Neural cell (in vitro differentiated cells): ENCODE measurements at regions not wholly inside any gene's neighbourhood (a gene's known extent, or its start where the extent isn't known, plus 50 kb on each side); places are given as distances from the start of the nearest gene placed in this dataset.

ENCODE experiments used
- H2AFZ ChIP-seq: fragments of 200-600, 300-800 bp; sonication (generic), shearing (Covaris generic); 2 replicates; pipeline ENCODE4 v1.6.0; 2014; ENCODE audit warnings: low read depth, mild to moderate bottlenecking, antibody characterized with exemption, low read length, moderate library complexity
- H3F3A ChIP-seq: fragments of 200-600 bp; shearing (Covaris generic); 2 replicates; pipeline ENCODE4 v1.6.1; 2016; ENCODE audit warnings: mild to moderate bottlenecking, moderate library complexity, mixed read lengths, antibody characterized with exemption, low read length; ENCODE audit not compliant: insufficient read depth, poor library complexity, severe bottlenecking
- H3K27ac ChIP-seq: fragments of 200-600, 300-800 bp; sonication (generic), shearing (Covaris generic); 2 replicates; pipeline ENCODE4 v1.5.1; 2014; ENCODE audit warnings: mild to moderate bottlenecking, low read length, moderate library complexity
- H3K27me3 ChIP-seq: fragments of 300-800, 200-600 bp; sonication (generic), shearing (Covaris generic); 2 replicates; pipeline ENCODE4 v1.6.0; 2014; ENCODE audit warnings: mild to moderate bottlenecking, low read depth, low read length, moderate library complexity; ENCODE audit not compliant: insufficient read depth
- H3K36me3 ChIP-seq: fragments of 300-800, 200-600 bp; sonication (generic), shearing (Covaris generic); 2 replicates; pipeline ENCODE4 v1.5.1; 2014; ENCODE audit warnings: mild to moderate bottlenecking, antibody characterized with exemption, low read length, moderate library complexity; ENCODE audit not compliant: insufficient read depth
- H3K4me2 ChIP-seq: fragments of 300-800, 200-600 bp; sonication (generic), shearing (Covaris generic); 2 replicates; pipeline ENCODE4 v1.6.0; 2014; ENCODE audit warnings: mild to moderate bottlenecking, low read length
- H3K4me3 ChIP-seq: fragments of 300-800, 200-600 bp; sonication (generic), shearing (Covaris generic); 2 replicates; pipeline ENCODE4 v1.5.1; 2014; ENCODE audit warnings: mild to moderate bottlenecking, low read length, moderate library complexity
- H3K79me2 ChIP-seq: fragments of 200-600 bp; shearing (Covaris generic); replicated peaks from 2 replicates; pipeline ENCODE4 v1.6.0; 2014; ENCODE audit warnings: mild to moderate bottlenecking, low read length, moderate library complexity; ENCODE audit not compliant: insufficient read depth
- H3K9ac ChIP-seq: fragments of 300-800, 200-600 bp; sonication (generic), shearing (Covaris generic); 2 replicates; pipeline ENCODE4 v1.6.1; 2016; ENCODE audit warnings: mild to moderate bottlenecking, low read length, mixed read lengths
- H3K9me2 ChIP-seq: fragments of 200-600 bp; shearing (Covaris generic); 2 replicates; pipeline ENCODE4 v1.6.1; 2016; ENCODE audit warnings: mild to moderate bottlenecking, low read length, mixed read lengths; ENCODE audit not compliant: insufficient read depth
- H3K9me3 ChIP-seq: fragments of 200-600, 300-800 bp; sonication (generic), shearing (Covaris generic); 2 replicates; pipeline ENCODE4 v1.6.1; 2016; ENCODE audit warnings: mild to moderate bottlenecking, mixed run types, low read length, moderate library complexity, mixed read lengths
- H4K20me1 ChIP-seq: fragments of 200-600 bp; shearing (Covaris generic); 2 replicates; pipeline ENCODE4 v1.6.1; 2016; ENCODE audit warnings: mild to moderate bottlenecking, mixed run types; ENCODE audit not compliant: insufficient read depth
- CTCF ChIP-seq: fragments of 450-650 bp; IDR thresholded peaks from 2 replicates; pipeline ENCODE4 v1.5.1; 2014; ENCODE audit warnings: antibody characterized with exemption, mild to moderate bottlenecking, moderate library complexity; ENCODE audit not compliant: poor library complexity, severe bottlenecking
- EP300 ChIP-seq: fragments of 450-650 bp; conservative IDR thresholded peaks from 2 replicates; pipeline ENCODE4 v1.6.1; 2014; ENCODE audit warnings: antibody characterized with exemption, mild to moderate bottlenecking, moderate library complexity; ENCODE audit not compliant: poor library complexity, severe bottlenecking
- EZH2 ChIP-seq: fragments of 200-600, 300-800 bp; shearing (Covaris generic), sonication (generic); IDR thresholded peaks from 2 replicates; pipeline ENCODE4 v1.6.1; 2014; ENCODE audit warnings: antibody characterized with exemption, low read length, borderline replicate concordance, mild to moderate bottlenecking; ENCODE audit not compliant: insufficient read depth, poor library complexity, severe bottlenecking
- MXI1 ChIP-seq: fragments of 450-650 bp; conservative IDR thresholded peaks from 2 replicates; pipeline ENCODE4 v1.6.1; 2014; ENCODE audit warnings: antibody characterized with exemption, mild to moderate bottlenecking; ENCODE audit not compliant: poor library complexity, severe bottlenecking
- POLR2AphosphoS5 ChIP-seq: IDR thresholded peaks from 2 replicates; pipeline ENCODE4 v1.6.1; 2012
- RAD21 ChIP-seq: fragments of 450-650 bp; conservative IDR thresholded peaks from 2 replicates; pipeline ENCODE4 v1.6.1; 2014; ENCODE audit warnings: antibody characterized with exemption, mild to moderate bottlenecking, moderate library complexity
- SMC3 ChIP-seq: fragments of 450-650 bp; conservative IDR thresholded peaks from 2 replicates; pipeline ENCODE4 v1.6.1; 2014; ENCODE audit warnings: antibody characterized with exemption, mild to moderate bottlenecking, moderate library complexity; ENCODE audit not compliant: poor library complexity
- TAF1 ChIP-seq: IDR thresholded peaks from 2 replicates; pipeline ENCODE4 v1.6.1; 2012; ENCODE audit warnings: low read depth
- TF ChIP-seq, protein P1 (sequence below): IDR thresholded peaks from 2 replicates; pipeline ENCODE4 v1.6.1; 2012; ENCODE audit warnings: borderline replicate concordance

DNA sequence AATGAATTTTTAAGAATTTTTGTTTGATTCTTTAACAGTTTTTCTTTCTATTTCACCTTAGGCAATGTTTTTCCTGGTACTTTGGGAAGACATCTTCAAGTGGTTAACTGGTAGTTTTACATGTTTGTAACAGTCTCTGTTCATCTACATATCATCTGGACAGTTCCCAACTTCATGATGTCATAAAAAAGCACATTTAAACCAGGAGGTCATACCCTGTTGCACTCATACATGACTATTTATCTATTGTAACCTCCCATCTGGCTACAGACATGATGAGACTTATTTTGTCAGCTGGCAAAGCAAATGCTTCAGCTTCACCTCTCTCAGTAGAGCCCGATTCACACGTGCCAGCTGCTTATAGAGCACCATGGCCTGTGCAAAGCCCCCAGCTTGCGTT is 99.8 kb upstream of the YPEL5 start:
- TF ChIP-seq TAF1 (no peak), RAD21 (no peak), POLR2AphosphoS5 (no peak), MXI1 (no peak), SMC3 (no peak), EZH2 (no peak)
- TF ChIP-seq, protein P1, sequence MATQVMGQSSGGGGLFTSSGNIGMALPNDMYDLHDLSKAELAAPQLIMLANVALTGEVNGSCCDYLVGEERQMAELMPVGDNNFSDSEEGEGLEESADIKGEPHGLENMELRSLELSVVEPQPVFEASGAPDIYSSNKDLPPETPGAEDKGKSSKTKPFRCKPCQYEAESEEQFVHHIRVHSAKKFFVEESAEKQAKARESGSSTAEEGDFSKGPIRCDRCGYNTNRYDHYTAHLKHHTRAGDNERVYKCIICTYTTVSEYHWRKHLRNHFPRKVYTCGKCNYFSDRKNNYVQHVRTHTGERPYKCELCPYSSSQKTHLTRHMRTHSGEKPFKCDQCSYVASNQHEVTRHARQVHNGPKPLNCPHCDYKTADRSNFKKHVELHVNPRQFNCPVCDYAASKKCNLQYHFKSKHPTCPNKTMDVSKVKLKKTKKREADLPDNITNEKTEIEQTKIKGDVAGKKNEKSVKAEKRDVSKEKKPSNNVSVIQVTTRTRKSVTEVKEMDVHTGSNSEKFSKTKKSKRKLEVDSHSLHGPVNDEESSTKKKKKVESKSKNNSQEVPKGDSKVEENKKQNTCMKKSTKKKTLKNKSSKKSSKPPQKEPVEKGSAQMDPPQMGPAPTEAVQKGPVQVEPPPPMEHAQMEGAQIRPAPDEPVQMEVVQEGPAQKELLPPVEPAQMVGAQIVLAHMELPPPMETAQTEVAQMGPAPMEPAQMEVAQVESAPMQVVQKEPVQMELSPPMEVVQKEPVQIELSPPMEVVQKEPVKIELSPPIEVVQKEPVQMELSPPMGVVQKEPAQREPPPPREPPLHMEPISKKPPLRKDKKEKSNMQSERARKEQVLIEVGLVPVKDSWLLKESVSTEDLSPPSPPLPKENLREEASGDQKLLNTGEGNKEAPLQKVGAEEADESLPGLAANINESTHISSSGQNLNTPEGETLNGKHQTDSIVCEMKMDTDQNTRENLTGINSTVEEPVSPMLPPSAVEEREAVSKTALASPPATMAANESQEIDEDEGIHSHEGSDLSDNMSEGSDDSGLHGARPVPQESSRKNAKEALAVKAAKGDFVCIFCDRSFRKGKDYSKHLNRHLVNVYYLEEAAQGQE: no peak
- Histone ChIP-seq H3K79me2 (no peaks in the 10 kb centered on the region), H3K4me3 (peak overlapping the region; percentile 27), H3K9me2 (no peaks in the 10 kb centered on the region), H2AFZ (no peak overlapping the region), H3K4me2 (no peak overlapping the region), H3K27me3 (no peaks in the 10 kb centered on the region), H3K36me3 (no peaks in the 10 kb centered on the region), H3K9ac (no peak overlapping the region), H3K9me3 (no peaks in the 10 kb centered on the region), H4K20me1 (no peaks in the 10 kb centered on the region), H3K27ac (peak overlapping the region; percentile 55), H3F3A (no peaks in the 10 kb centered on the region)

DNA sequence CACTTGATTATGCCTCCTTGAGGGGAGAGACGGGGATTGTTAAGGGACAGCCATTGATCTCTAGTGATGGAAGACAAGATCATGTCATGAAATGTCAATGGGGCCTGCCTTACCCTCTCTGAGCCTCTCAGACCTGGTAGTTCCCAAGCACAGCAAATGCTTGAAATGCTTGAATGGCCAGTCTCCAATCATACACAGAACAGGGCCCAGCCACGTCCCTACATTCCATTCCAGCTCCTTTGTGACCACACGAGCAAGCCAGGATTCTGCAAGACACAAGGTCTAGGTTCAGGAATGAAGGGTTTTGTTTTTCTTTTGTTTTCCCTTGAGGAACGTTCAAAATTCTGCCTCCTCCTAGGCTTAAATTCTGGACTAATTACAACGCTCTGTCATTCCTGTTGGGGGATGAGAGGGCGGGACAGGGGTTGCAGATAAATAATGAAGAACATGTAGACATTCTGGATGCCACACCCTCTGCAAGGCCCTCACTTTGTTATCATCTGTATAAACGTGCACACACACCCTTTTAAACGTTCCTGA is 98.1 kb upstream of the YPEL5 start:
- Histone ChIP-seq H3K27ac (peak overlapping the region; percentile 55), H3K36me3 (no peaks in the 10 kb centered on the region), H3K9me3 (no peaks in the 10 kb centered on the region), H3K27me3 (no peaks in the 10 kb centered on the region), H3K79me2 (no peaks in the 10 kb centered on the region), H3K4me3 (no peak overlapping the region), H4K20me1 (no peaks in the 10 kb centered on the region), H3K9ac (no peak overlapping the region), H2AFZ (no peak overlapping the region), H3F3A (no peaks in the 10 kb centered on the region), H3K9me2 (no peaks in the 10 kb centered on the region), H3K4me2 (no peak overlapping the region)
- TF ChIP-seq, protein P1: no peak

DNA sequence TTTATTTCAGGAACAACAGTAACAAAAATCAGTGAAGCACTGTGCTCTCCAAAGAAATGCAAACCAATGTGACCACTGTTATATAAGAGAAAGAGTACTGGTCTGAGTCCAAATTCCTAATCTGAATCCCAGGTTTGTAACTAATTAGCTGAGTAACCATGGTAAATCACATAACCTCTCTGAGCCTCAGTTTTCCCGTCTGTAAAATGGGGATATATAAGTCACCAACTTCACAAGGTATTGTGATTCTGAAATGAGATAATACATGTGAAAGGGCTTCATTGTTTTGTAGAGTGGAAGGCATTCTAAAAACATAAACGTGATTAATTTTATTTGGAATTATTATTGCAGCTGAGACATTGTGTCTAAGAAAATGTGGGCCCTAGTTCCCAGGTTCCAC is 91.3 kb upstream of the YPEL5 start:
- no peak overlapping the region for H2AFZ ChIP-seq
- no peak overlapping the region for H3K4me2 ChIP-seq
- no peaks in the 10 kb centered on the region for H3K9me2 ChIP-seq
- TF ChIP-seq EP300 (no peak), TAF1 (no peak), SMC3 (no peak), EZH2 (no peak), POLR2AphosphoS5 (no peak), MXI1 (no peak), CTCF (no peak), RAD21 (no peak)
- H3K27ac ChIP-seq: no peak overlapping the region
- H3F3A ChIP-seq: no peaks in the 10 kb centered on the region
- no peaks in the 10 kb centered on the region for H3K79me2 ChIP-seq
- no peaks in the 10 kb centered on the region for H4K20me1 ChIP-seq
- H3K27me3 ChIP-seq: no peaks in the 10 kb centered on the region
- no peaks in the 10 kb centered on the region for H3K36me3 ChIP-seq
- H3K9ac ChIP-seq: no peak overlapping the region
- H3K4me3 ChIP-seq: no peak overlapping the region
- H3K9me3 ChIP-seq: no peaks in the 10 kb centered on the region
